HepG2 (cell line): ENCODE measurements at regions not wholly inside any gene's neighbourhood (a gene's known extent, or its start where the extent isn't known, plus 50 kb on each side); places are given as distances from the start of the nearest gene placed in this dataset.

ENCODE experiments used
- ATAC-seq: fragments of 200-7000 bp; cut with Tn5 transposase; 3 replicates; pipeline ENCODE4 v1.9.1; 2020; ENCODE audit warnings: mild to moderate bottlenecking, moderate library complexity
- BruUV-seq: library from RNA; stranded (reverse); fragments of 400-500 nt; replicated peaks from 2 replicates; lab custom pipeline; 2021; lab: Mats Ljungman, UMichigan
- CTCF ChIA-PET: fragments of 300-600 bp; formaldehyde crosslinking; extraction: SDS; loops from one replicate; lab custom pipeline; 2021; ENCODE audit warnings: low total read pairs, inconsistent platforms, low intra/inter-chr PET ratio; lab: Yijun Ruan, JAX
- POLR2A ChIA-PET: fragments of 350-600 bp; sonication (Branson Sonifier 250); formaldehyde crosslinking; loops from one replicate; lab custom pipeline; 2020; ENCODE audit warnings: antibody characterized with exemption, inconsistent platforms; lab: Yijun Ruan, JAX
- DNase-seq: peaks from one replicate; pipeline ENCODE4 v3.0.0-alpha.2; 2015; ENCODE audit warnings: low spot score
- FAIRE-seq: peaks from 3 replicates; lab custom pipeline; 2011; peaks lifted over from hg19 to GRCh38; lab: Jason Lieb, UNC
- H2AFZ ChIP-seq: one replicate; pipeline ENCODE4 v1.6.1; 2011; ENCODE audit warnings: low read length, inconsistent platforms
- H3K27ac ChIP-seq: fragments of 300-600 bp; 3 replicates; pipeline ENCODE4 v1.8.0; 2011; ENCODE audit warnings: mixed run types, mild to moderate bottlenecking, mixed read lengths, low read length, inconsistent platforms; ENCODE audit not compliant: insufficient read depth; ENCODE audit errors: extremely low read length
- H3K27me3 ChIP-seq, 2 experiments: fragments of 200-600 bp in 1 of 2; 2 replicates in 1 of 2; 3 replicates in 1 of 2; pipeline versions ENCODE4 v1.6.0 to v1.8.0; 2011; ENCODE audit warnings: low read length in 2 of 2, mild to moderate bottlenecking in 2 of 2, moderate library complexity in 2 of 2, inconsistent platforms in 1 of 2; ENCODE audit not compliant: insufficient read depth in 2 of 2, control insufficient read depth in 1 of 2
- H3K36me3 ChIP-seq, 2 experiments: fragments of 200-600 bp in 1 of 2; replicated peaks in 1 of 2; 2 replicates in 1 of 2; 3 replicates in 1 of 2; pipeline versions ENCODE4 v1.5.1 to v1.8.0; 2011; ENCODE audit warnings: low read length in 2 of 2, inconsistent platforms in 1 of 2; ENCODE audit not compliant: insufficient read depth in 2 of 2, control insufficient read depth in 1 of 2
- H3K4me1 ChIP-seq: 2 replicates; pipeline ENCODE4 v1.5.1; 2012; ENCODE audit warnings: low read length, inconsistent platforms; ENCODE audit not compliant: insufficient read depth
- H3K4me2 ChIP-seq: 2 replicates; pipeline ENCODE4 v1.6.0; 2011; ENCODE audit warnings: low read depth, low read length, inconsistent platforms
- H3K4me3 ChIP-seq, 3 experiments: fragments of 200-600 bp in 1 of 3; sonication (generic), shearing (Covaris generic) in 1 of 3; replicated peaks in 1 of 3; 2 replicates each; pipeline ENCODE4 v1.5.1; 2011 to 2016; ENCODE audit warnings: low read length in 3 of 3, inconsistent platforms in 2 of 3, low read depth in 2 of 3, mild to moderate bottlenecking in 2 of 3, control low read depth in 1 of 3, mixed read lengths in 1 of 3; ENCODE audit not compliant: insufficient read depth in 1 of 3
- H3K79me2 ChIP-seq: one replicate; pipeline ENCODE4 v1.6.1; 2011; ENCODE audit warnings: low read length, inconsistent platforms; ENCODE audit not compliant: insufficient read depth
- H3K9ac ChIP-seq: 2 replicates; pipeline ENCODE4 v1.6.0; 2011; ENCODE audit warnings: mild to moderate bottlenecking, low read depth, low read length, inconsistent platforms; ENCODE audit not compliant: insufficient read depth
- H3K9me3 ChIP-seq: 2 replicates; pipeline ENCODE4 v1.5.1; 2012; ENCODE audit warnings: mild to moderate bottlenecking, low read length
- H4K20me1 ChIP-seq: 2 replicates; pipeline ENCODE4 v1.6.0; 2011; ENCODE audit warnings: inconsistent platforms, mild to moderate bottlenecking, low read length, moderate library complexity; ENCODE audit not compliant: insufficient read depth
- ARHGAP35 ChIP-seq: sonication (generic); formaldehyde crosslinking; IDR thresholded peaks from 2 replicates; pipeline ENCODE4 v1.9.0; 2022; ENCODE audit warnings: mild to moderate bottlenecking, inconsistent platforms, moderate library complexity, missing genetic modification reagents, borderline replicate concordance
- ATF1 ChIP-seq: IDR thresholded peaks from 2 replicates; pipeline ENCODE4 v1.6.1; 2016; ENCODE audit warnings: mild to moderate bottlenecking, control low read depth
- CCAR2 ChIP-seq: fragments of 200-400 bp; formaldehyde crosslinking; optimal IDR thresholded peaks from 2 replicates; pipeline ENCODE3; 2018; ENCODE audit warnings: low read depth, mild to moderate bottlenecking, low read length, moderate library complexity
- CEBPB ChIP-seq: IDR thresholded peaks from 2 replicates; pipeline ENCODE4 v1.6.1; 2011; ENCODE audit warnings: low read depth, low read length, improper control_type of control experiment, borderline replicate concordance
- ELF1 ChIP-seq: sonication (generic); formaldehyde crosslinking; IDR thresholded peaks from 2 replicates; pipeline ENCODE4 v1.4.0; 2020; ENCODE audit warnings: missing genetic modification reagents
- ERF ChIP-seq: IDR thresholded peaks from 2 replicates; pipeline ENCODE4 v1.6.1; 2018; ENCODE audit warnings: missing biosample characterization, missing genetic modification reagents
- FOXJ3 ChIP-seq: sonication (generic); formaldehyde crosslinking; IDR thresholded peaks from 2 replicates; pipeline ENCODE4 v1.4.0; 2020; ENCODE audit warnings: missing genetic modification reagents, mild to moderate bottlenecking, borderline replicate concordance
- IRX3 ChIP-seq: sonication (generic); formaldehyde crosslinking; IDR thresholded peaks from 2 replicates; pipeline ENCODE4 v1.8.1; 2023; ENCODE audit warnings: mild to moderate bottlenecking, low read depth, missing genetic modification reagents, borderline replicate concordance
- KAT7 ChIP-seq: IDR thresholded peaks from 2 replicates; pipeline ENCODE4 v1.6.1; 2018; ENCODE audit warnings: borderline replicate concordance, missing compliant biosample characterization
- KMT2B ChIP-seq: IDR thresholded peaks from 2 replicates; pipeline ENCODE4 v1.6.1; 2016; ENCODE audit warnings: missing genetic modification reagents, missing compliant biosample characterization
- NR2F6 ChIP-seq, 2 experiments: IDR thresholded peaks; 2 replicates each; pipeline ENCODE4 v1.6.1; 2016; ENCODE audit warnings: antibody characterized with exemption in 1 of 2, mild to moderate bottlenecking in 1 of 2
- REXO4 ChIP-seq: sonication (generic); formaldehyde crosslinking; IDR thresholded peaks from 2 replicates; pipeline ENCODE4 v1.8.0; 2022; ENCODE audit warnings: missing genetic modification reagents, mild to moderate bottlenecking, borderline replicate concordance
- RXRB ChIP-seq: IDR thresholded peaks from 2 replicates; pipeline ENCODE4 v1.6.1; 2016; ENCODE audit warnings: borderline replicate concordance, missing genetic modification reagents, missing compliant biosample characterization
- SMAD1 ChIP-seq: sonication (generic); formaldehyde crosslinking; IDR thresholded peaks from 2 replicates; pipeline ENCODE4 v1.4.0; 2020; ENCODE audit warnings: missing genetic modification reagents, low read depth, mild to moderate bottlenecking, borderline replicate concordance
- TBL1XR1 ChIP-seq: fragments of 150-350 bp; IDR thresholded peaks from 2 replicates; pipeline ENCODE4 v1.6.1; 2014; ENCODE audit warnings: borderline replicate concordance, low read length; ENCODE audit not compliant: partially characterized antibody
- ZBTB49 ChIP-seq: sonication (generic); formaldehyde crosslinking; IDR thresholded peaks from 2 replicates; pipeline ENCODE4 v1.4.0; 2020; ENCODE audit warnings: missing genetic modification reagents, borderline replicate concordance
- ZMYM2 ChIP-seq: sonication (generic); formaldehyde crosslinking; IDR thresholded peaks from 2 replicates; pipeline ENCODE4 v1.8.0; 2022; ENCODE audit warnings: mild to moderate bottlenecking, missing genetic modification reagents
- ZNF580 ChIP-seq: IDR thresholded peaks from 2 replicates; pipeline ENCODE4 v1.6.1; 2016; ENCODE audit warnings: low read depth, borderline replicate concordance
- ZNF674 ChIP-seq: sonication (generic); formaldehyde crosslinking; IDR thresholded peaks from 2 replicates; pipeline ENCODE4 v1.5.0; 2020; ENCODE audit warnings: low read depth, mild to moderate bottlenecking, missing genetic modification reagents
- ZNF792 ChIP-seq: IDR thresholded peaks from 2 replicates; pipeline ENCODE4 v1.6.1; 2016
- WGBS: methylation state at CpG from one replicate; pipeline ENCODE4 v1.1.6; 2017; ENCODE audit warnings: low lambda C conversion rate; 5-methylcytosine and 5-hydroxymethylcytosine counted together
- in situ Hi-C: cut with HindIII; loops from 2 replicates; pipeline ENCODE4 v1.10.0; 2017; ENCODE audit warnings: low pct_unique_long_range_greater_than_20kb; ENCODE audit not compliant: extremely low pct_ligation_motif_present
- intact Hi-C: fragments of 100-400 bp; cut with micrococcal nuclease; formaldehyde crosslinking; loops from one replicate; pipeline ENCODE4 v1.10.0; 2022; ENCODE audit not compliant: unreplicated experiment

GRCh38 chr3:109863701-109864100 is 526.4 kb upstream of the DPPA4 start:
- POLR2A ChIA-PET = no interaction called here
- no TSS peak for BruUV-seq
- peaks cover 74% of the 10 kb centered on the region for H3K9me3 ChIP-seq
- DNase-seq (no peak), FAIRE-seq (no peak), ATAC-seq (no peak)
- no peak overlapping the region for H3K4me2 ChIP-seq
- in situ Hi-C loops (no loop called here), intact Hi-C loops (no loop called here)
- CTCF ChIA-PET = no interaction called here
- H4K20me1 ChIP-seq = no peaks in the 10 kb centered on the region
- WGBS = 6% methylated on average over 1 of the region's 1 CpG
- no peaks in the 10 kb centered on the region for H3K36me3 ChIP-seq
- H3K9ac ChIP-seq = no peak overlapping the region
- H3K4me1 ChIP-seq = no peaks in the 10 kb centered on the region
- no peak overlapping the region for H3K27ac ChIP-seq
- no peaks in the 10 kb centered on the region for H3K27me3 ChIP-seq
- no peak overlapping the region for H2AFZ ChIP-seq
- TF ChIP-seq SMAD1 (CRISPR knock-in tag) (no peak), ZNF674 (CRISPR knock-in tag) (no peak), KMT2B (CRISPR knock-in tag) (no peak), ELF1 (CRISPR knock-in tag) (no peak), CCAR2 (no peak), ARHGAP35 (CRISPR knock-in tag) (no peak), RXRB (CRISPR knock-in tag) (no peak), KAT7 (CRISPR knock-in tag) (no peak), ZNF792 (CRISPR knock-in tag) (no peak), NR2F6 (IDR thresholded peaks at IDR 0.05) (no peak), NR2F6 (CRISPR knock-in tag; IDR thresholded peaks at IDR 0.05) (no peak), ZMYM2 (CRISPR knock-in tag) (no peak), ERF (CRISPR knock-in tag) (no peak)
- H3K4me3 ChIP-seq = no peak overlapping the region
- no peaks in the 10 kb centered on the region for H3K79me2 ChIP-seq

GRCh38 chr3:109864452-109864851 is 527.1 kb upstream of the DPPA4 start:
- BruUV-seq = no TSS peak
- Histone ChIP-seq H3K9ac (no peak overlapping the region), H3K4me3 (no peak overlapping the region), H3K4me1 (no peaks in the 10 kb centered on the region), H3K4me2 (no peak overlapping the region), H2AFZ (no peak overlapping the region), H4K20me1 (no peaks in the 10 kb centered on the region), H3K27ac (no peak overlapping the region), H3K9me3 (peaks cover 74% of the 10 kb centered on the region), H3K79me2 (no peaks in the 10 kb centered on the region), H3K36me3 (no peaks in the 10 kb centered on the region), H3K27me3 (no peaks in the 10 kb centered on the region)
- ChIA-PET CTCF (no interaction called here), POLR2A (no interaction called here)
- ATAC-seq = no peak
- intact Hi-C loops = no loop called here
- in situ Hi-C loops = no loop called here
- FAIRE-seq = no peak
- no peak for DNase-seq
- TF ChIP-seq TBL1XR1 (no peak), ZNF580 (CRISPR knock-in tag) (no peak), ATF1 (CRISPR knock-in tag) (no peak), CEBPB (no peak), REXO4 (CRISPR knock-in tag) (no peak), ZBTB49 (no peak), IRX3 (CRISPR knock-in tag) (no peak), FOXJ3 (CRISPR knock-in tag) (no peak)
